SK-N-MC (cell line): ENCODE measurements at regions not wholly inside any gene's neighbourhood (a gene's known extent, or its start where the extent isn't known, plus 50 kb on each side); places are given as distances from the start of the nearest gene placed in this dataset.

Experiments
- EZH2 ChIP-seq: fragments of 200-600 bp; sonication (generic); IDR thresholded peaks from one replicate; pipeline ENCODE4 v1.6.1; 2017; ENCODE audit warnings: antibody characterized with exemption
- POLR2AphosphoS5 ChIP-seq: IDR thresholded peaks from 2 replicates; pipeline ENCODE4 v1.6.1; 2012; ENCODE audit warnings: mild to moderate bottlenecking, low read depth, low read length, borderline replicate concordance

GRCh38 chr20:50260479-50261221 is 70.0 kb downstream of the CEBPB start:
- TF ChIP-seq EZH2 = no peak
- TF ChIP-seq POLR2AphosphoS5 = no peak
